HT1080 (cell line): ENCODE measurements at regions not wholly inside any gene's neighbourhood (a gene's known extent, or its start where the extent isn't known, plus 50 kb on each side); places are given as distances from the start of the nearest gene placed in this dataset.

Experiments used
- DNase-seq: peaks from one replicate; pipeline ENCODE4 v3.0.0-alpha.2; 2015; ENCODE audit warnings: low read depth

DNA sequence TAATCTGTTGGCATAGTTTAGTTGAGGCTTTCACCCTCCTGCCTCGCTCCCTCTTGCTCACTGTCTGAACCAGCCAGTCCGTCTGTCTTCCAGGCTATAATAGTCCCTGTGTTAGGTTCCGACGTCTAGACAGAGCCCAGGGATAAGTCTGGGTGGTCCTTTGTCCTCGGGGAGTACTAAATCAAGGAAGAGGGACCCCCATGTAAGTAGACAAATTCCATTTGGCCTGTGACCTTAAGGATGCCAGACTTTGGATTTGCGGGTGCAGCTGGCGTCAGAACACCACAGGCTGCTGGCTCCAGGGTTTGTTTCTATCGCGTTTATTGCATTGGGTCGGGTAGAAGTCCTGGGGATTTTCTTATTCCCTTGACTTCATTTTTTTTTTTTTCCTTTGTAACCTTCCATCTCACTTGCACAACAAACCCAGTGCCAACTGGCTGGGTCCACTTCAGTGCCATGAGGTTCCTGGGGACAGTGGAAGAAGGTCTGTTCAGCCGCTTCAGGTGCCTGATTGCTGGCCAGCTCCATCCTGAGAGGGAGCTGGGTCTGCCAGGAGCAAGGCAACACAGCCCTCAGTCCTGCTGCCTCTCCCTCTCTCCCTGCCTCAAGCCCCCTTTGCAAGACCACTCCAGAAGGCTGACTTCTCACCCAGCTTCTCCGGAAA lies 95.4 kb upstream of the KLHL25 start:
- DNase-seq = no peak

DNA sequence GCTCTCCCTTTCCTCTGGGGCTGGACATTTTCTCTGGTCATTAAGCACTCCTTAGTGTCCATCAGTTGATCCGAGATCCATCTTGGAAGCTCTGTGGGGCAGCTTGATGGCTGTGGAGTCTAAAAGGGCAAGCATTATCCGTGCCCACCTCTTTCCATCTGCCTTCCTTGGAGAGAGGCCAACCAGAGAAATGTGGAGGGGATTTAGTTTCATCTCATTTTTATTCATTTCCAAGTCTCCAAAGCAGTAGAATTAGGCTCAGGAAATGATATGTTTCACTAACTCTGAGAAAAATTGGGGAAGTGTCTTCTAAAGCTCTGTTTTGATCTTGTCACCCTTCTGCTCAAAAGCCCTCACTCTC lies 95.9 kb upstream of the KLHL25 start:
- DNase-seq = no peak

DNA sequence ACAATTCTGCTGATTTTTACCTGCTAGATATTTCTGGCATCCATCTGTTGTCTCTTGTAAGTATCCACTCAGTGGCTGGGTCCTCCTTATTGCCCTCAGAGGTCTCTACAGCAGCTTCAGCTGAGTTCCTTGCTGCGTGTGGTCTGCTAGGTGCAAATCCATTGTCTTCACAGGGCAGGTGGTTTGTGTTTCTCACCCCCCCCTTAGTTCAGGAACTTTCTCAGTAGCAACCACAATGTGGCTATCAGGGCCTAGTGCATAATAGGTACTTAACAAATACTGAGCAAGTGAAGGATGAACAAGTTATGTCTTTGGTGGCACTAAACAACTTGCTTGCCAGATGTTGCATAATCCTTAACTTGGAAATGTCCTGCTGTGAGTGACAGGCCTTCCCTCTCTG lies 96.7 kb upstream of the KLHL25 start:
- DNase-seq = no peak

DNA sequence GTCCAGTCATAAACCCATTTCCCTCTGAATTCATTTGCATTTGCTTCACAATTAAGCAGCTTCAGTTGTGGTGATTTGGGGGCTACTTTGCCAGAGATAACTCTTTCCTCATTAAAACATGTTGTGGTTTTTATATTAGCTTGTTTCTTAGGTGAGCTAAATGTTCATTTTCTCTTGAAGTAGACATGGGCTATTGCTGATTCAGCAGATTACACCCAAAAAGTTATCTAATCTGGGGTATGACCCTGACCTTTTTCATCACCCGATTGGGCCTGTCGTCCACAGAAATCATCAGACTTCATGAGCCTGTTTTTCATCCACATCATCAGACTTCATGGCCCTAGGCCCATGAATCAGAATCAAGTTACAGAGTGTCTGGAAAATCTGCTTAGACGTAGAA lies 97.5 kb upstream of the KLHL25 start:
- no peak for DNase-seq

DNA sequence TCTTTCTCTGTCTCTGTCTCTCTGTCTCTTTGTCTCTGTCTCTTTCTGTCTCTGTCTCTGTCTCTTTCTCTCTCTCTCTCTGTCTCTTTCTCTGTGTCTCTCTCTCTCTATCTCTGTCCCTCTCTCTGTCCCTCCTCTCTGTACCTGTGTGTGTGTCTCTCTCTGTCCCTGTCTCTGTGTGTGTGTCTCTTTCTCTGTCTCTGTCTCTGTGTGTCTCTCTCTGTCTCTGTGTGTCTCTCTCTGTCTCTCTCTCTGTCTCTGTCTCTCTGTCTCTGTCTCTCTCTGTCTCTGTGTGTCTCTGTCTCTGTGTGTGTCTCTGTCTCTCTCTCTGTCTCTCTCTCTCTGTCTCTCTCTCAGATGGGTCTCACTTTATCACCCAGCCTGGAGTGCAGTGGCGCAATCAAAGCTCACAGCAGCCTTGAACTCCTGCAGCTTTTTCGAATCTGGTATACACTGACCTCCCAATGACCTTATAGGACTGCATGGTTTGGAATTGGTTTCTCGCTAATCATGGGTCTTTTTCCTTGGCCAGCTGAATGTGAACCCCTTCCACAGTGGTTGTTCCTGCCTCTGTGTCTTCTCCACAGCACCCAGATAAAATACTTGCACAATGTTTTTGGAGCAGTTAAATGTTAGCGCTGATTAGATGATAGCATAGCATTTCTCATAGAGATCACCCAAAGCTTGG lies 102.6 kb upstream of the KLHL25 start:
- DNase-seq = no peak

DNA sequence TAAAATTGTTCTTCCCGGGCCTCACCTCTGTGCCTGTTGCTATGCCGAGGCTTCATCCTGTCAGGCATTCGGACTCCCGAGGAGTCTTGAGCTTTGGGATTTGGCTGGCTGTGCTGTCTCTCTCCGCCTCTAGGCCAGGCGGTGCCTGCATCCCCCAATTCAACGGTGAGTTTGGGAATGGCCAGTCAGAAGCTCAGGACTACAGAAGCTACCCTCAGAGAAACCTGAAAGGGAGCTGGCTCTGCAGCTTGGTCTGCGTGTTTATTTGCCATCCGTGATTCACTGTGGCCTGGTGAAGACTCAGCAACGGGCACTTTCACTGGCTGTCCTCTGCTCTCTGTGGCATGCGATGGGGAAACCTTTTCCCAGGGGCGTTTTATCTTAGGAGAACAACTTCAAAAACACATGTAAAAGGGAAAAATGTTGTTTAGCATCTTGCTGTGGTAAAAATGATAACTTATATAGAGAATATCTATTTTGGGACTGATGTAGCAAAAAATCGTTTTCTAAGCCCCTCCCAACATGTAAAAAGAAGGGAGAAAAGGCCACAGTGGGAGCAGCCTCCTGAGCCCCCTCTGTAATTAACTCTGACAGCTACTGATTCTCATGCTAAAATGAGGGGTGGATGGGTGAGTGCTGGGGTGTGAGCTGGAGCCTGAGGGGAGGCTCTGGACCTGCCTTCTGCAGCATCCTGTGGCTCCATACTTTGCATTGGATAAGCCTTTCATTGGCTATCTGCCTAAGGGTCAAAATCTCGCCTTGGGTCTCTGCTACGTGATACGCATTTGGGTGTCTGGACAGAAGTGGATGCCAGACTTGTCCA lies 103.4 kb upstream of the KLHL25 start:
- DNase-seq = no peak

DNA sequence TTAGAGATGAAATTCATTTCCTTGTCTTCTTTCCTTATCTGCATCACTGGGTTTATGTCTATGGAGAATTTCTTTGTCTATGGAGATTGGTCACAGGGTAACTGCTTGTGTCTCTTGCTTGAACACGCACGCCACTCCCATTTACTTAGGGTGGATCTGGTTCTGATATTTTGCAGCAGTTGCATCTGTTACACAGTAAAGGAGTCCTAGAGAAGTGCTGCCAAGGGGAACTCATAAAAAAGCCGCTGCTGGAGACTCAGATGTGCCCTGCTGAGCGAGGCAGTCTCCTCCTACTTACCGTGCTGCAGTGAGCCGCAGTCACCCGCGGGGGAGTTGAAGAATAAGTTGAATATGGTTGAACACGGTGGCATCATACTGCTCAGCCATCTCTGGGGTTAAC lies 105.2 kb upstream of the KLHL25 start:
- no peak for DNase-seq

DNA sequence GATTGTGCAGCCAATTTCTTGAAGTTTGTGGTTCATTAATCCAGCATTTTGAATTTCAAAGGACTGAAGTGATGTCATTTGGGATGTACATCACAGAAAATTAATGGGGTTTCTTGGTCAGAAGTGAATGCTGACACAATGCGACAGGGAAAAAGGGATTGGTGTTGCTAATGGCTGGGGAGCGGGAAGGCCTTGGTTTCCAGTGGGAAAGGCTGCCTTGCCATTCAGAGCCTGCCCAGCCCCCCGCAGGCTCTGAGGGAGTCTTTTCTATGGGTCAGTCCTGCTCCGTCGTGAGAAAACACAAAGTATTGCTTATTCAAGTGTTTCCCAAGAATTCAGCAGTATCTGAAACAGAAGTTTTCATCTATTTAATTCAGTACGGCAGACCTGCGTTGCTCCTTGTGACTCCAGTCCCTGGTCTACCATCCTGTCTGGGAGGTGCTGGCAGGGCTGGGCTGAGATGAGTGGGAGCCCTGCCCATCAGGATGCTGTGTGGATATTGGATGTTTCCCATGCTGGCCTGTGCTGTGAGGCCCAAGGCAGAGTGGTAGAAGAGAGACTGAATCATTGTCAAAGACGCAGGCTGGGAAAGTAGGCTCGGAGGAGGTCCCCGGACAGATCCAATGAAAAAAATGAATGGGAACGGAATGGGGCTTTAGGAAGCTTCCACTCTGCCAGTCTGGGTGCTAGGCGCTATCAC lies 111.2 kb upstream of the KLHL25 start:
- DNase-seq = no peak

DNA sequence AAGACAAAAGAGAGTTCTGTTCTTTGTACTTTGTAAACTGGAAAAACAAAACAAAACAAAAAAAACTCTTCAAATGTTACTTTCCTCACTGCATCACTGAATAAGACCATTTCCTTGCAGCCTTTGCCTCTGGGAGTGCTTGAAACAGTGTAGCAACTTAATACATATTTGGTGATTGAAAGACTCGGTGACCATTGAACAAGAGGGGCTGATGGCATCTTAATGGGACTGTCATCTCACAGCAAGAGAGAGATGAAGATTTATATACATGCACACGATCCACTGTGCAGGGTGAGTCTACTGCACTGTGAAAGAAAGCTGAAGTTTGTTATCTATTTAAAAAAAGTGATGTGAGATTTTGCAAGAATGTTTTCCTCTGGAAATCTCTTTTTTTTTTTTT lies 111.9 kb upstream of the KLHL25 start:
- DNase-seq = no peak

DNA sequence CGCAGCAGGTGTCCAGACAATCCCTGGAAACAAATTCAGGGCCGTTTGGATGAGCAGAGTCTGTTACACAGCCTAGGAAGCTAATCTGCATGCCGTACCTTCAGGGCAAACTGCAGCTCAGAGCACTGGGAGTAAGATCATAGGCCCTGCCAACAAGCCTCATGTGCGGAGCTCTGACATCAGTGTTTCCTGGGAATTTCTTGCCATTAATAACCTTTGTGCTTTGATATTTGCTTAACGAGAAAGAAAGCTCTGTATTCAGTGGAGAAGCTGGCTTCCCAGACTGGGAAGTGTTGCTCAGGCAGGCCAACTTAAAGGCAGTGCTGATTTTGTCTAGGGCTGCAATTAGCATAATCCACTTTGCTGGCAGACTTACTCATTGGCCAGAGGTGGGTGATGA lies 116.1 kb upstream of the KLHL25 start:
- no peak for DNase-seq

DNA sequence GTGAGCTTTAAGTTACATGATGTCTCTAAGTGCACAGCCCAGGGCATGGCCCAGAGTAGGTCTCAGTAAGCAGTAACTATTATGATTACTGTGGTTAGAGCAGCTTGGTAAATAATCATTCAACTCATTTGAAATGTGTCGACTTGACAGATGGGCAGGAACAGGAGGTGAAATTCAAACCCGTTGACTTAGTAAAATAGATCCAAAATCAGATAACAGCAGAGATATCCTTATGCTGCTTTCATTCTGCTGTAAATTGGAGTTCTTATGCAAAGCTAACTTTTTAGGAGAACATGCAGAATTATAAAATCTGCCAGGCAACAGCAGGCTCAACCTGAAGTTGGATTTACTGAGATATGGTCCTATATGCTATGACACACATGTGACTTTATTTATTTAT lies 118.7 kb upstream of the KLHL25 start:
- no peak for DNase-seq

DNA sequence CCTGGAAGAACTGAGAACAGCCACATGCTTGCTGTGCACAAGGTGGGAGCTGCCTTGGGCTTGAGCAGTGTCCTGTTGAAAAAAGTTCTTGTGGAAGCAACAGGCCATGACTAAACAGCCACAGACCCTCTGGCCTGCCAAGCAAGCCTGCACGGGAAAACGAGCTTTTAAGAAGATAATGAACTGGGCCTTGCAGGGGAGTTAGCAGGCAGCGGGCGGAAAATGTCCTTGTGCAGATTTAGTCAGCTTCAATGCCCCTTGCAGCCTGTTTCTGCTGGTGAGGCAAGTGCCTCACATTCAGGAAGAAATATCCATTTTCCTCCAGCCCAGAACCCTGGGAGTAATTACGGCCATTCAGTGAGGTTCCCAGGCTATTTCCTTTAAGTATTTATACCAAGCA lies 126.2 kb upstream of the KLHL25 start:
- DNase-seq = no peak

DNA sequence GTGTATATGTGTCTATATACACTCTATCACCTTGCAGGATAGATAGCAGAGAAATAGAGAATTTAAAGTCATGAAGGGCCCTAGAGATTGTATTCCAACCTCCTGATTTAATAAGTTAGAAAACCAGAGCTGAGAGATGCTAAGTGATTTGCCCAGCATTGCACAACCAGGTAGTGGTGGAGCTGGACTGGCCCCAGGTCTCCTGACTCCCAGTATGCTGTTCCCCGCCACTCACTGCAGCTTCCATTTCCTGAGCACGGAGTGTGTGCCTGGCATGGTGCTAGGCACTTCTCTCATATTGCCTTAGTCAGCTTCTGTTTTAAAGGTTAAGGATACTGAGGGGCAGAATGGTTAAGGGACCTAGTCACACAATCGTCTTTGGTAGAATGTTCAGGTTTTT lies 129.4 kb upstream of the KLHL25 start:
- DNase-seq = no peak

DNA sequence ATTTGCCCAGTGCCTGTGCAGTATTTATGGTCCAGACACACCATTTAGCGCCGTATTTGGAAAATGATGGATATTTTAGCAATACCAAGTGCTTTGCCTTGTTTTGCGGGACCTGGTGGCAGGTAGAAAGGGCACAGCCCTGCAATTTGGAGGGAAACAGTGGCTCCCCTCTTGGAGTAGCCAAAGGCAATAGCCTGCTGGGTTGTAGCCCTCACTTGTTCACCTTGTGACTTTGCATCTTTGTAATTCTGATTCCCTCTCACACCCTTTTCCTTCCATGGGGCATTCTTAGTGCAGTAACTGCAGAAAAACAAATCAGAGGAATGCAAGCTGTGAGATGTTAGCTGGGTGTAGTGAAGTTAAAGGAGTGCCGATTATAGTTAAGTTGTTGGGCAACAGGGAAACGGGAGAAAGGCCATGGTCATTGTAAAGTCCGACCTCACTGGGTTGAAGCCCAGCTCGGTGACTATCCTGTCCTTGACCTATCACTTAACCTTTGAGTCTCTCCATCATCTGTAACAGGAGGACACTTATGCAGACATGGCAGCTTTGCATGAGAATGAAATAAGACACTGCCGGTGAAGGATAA lies 131.0 kb upstream of the KLHL25 start:
- DNase-seq = no peak

DNA sequence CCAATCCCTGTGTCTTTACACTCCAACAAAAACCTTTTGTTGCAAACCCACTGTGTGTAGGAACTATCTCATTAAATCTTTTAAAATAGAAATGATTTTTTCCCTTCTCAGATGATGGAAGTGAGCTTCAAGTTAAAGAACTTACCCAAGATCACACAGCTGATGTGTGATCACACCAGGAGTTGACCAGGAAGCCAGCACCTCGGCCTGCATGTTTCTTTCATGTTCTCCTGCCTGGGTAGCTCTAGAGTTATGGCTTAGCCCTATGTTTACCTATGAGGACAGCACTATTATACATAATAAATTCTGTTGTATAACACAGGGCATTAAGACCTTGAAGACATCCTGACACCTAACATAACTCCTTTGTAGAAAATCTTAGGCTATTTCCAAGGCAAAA lies 132.1 kb upstream of the KLHL25 start:
- DNase-seq = no peak

DNA sequence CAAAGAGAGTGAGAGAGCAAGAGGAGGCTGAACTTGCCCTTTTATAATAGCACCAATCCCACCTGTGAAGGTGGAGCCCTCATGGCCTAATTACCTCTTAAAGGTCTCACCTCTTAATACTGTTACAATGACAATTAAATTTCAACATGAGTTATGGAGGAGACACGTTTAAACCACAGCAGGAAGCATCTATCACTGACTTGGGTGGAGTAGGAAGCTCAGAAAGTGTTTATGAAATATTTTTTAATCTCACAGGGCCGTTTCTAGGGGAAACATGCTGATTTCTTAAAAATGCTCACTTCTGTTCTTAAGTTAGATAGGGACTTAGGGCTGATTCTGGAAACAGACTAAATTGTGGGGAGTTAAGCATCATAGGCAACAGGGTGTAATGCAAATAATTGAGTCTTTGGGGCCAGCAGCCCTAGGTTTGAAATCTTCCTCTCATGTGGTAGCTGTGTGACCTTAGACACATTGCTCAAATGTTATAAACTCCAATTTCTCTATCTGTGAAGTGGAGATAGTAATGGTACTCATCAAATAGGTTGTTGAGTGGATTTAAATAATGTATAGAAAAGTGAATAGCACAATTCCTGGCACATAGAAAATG lies 133.3 kb upstream of the KLHL25 start:
- no peak for DNase-seq

DNA sequence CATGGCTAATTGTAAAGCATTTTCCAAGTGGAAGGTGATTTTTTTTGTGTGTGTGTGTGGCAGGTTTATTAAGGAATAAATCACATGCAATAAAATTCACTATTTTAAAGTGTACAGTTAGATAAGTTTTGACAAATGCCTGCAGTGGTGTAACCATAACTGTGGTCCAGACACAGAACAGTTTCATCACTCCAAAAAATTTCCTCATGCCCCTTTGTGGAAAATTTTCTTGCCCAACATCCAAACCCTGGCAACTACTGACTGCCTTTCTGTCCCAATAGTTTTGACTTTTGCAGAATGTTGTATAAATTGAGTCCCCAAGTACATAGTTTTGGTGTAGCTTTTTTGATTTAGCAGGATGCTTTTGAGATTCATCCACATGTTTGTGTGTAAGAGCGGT lies 135.1 kb upstream of the KLHL25 start:
- no peak for DNase-seq

DNA sequence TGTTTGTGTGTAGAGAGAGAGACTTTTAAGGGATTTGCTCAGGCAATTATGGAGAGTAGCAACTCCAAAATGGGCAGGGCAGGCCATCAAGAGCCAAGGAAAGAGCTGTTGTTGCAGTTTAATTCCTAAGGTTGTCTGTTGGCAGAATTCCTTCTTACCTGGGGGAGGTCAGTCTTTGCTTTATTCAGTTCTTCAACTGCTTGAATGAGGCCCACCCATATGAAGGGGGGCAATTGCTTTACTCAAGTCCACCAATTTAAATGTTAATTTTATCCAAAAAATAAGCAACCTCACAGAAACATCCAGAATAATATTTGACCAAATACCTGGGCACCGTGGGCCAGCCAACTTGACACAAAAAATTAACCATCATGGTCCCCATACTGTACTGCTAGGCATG lies 137.7 kb upstream of the KLHL25 start:
- DNase-seq = no peak

DNA sequence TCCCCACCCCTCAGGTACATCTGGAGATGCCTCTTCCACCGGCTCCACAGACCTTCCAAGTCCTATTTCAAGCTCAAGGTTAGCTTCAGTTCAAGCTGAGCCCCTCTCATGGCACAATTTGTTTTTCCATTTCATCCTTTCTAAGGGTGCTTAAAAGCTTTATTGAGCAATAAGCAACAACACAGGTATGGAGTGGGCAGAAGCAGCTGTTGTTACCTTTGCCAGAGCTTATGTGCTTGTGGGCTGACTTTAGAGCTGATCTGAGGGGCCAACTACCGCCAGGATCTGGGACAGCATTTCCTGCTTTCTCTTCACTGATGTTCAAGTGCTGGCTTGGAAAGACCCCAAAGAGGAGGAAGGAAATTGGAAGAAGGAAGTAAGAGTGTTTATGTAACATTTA lies 140.0 kb upstream of the KLHL25 start:
- no peak for DNase-seq

DNA sequence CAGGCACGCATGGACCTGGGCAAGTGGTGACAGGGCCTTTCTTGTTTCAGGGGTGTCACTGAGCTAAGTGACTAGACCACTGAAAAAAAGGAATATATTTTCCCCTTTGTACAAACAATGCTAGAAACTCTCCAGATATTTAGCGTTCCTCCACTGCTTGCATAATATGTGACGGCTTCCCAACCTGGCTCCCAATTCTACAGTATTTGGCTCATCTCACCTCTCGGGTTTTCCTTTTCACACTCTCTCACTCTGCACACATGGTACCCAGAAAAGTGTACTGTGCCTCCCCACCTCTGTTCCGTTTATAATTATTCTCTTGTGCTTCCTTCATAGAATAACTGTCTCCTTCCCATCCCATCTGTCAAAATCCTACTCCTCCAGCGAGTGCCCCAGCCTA lies 140.5 kb upstream of the KLHL25 start:
- no peak for DNase-seq

DNA sequence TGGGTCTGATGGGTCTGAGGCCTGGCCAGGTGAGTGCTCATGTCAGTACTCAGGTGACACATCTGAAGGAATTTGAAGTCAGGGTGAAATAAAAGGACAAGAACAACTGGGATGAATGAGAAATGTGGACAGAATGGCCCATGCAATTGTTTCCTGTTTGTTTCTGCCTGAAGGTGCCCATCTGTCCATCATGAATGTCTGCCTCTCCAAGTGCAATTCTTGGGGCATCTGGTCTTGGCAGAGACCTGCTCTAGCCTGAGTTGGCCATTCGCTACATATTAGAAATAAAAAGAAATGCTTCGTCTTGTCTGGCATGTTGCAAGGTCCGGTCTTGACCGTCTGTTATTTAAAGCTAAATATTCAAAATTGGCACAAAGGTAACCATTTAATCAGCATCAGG lies 142.0 kb upstream of the AGBL1 start:
- DNase-seq = no peak
